ENCODE measurements at regions not wholly inside any gene's neighbourhood (a gene's known extent, or its start where the extent isn't known, plus 50 kb on each side); places are given as distances from the start of the nearest gene placed in this dataset.

- TF ChIP-seq POLR2AphosphoS5 (IDR thresholded peaks at IDR 0.05; ENCODE audit: borderline replicate concordance, low read depth, low read length) (no peak), EZH2 (IDR thresholded peaks at IDR 0.05) (no peak)
Measured at GRCh38 chr4:178633263-178633662, 1191.0 kb upstream of the AGA start.
